DMS79 (cell line): ENCODE measurements at regions not wholly inside any gene's neighbourhood (a gene's known extent, or its start where the extent isn't known, plus 50 kb on each side); places are given as distances from the start of the nearest gene placed in this dataset.

Experiments used
- DNase-seq: peaks from one replicate; lab custom pipeline; 2025; lab: John Stamatoyannopoulos, UW

GRCh38 chr21:27818847-27819246 is 852.0 kb upstream of the ADAMTS5 start:
- DNase-seq, result no peak

GRCh38 chr21:27817902-27818623 is 851.2 kb upstream of the ADAMTS5 start:
- no peak for DNase-seq

- no peak for DNase-seq
These were observed 850.2 kb upstream of the ADAMTS5 start for GRCh38 chr21:27817074-27817473.

GRCh38 chr21:27816301-27816700 is 849.4 kb upstream of the ADAMTS5 start:
- no peak for DNase-seq

GRCh38 chr21:27814226-27814625 is 847.3 kb upstream of the ADAMTS5 start:
- DNase-seq, result no peak

- DNase-seq, result no peak
These were observed 846.9 kb upstream of the ADAMTS5 start for GRCh38 chr21:27813750-27814149.

GRCh38 chr21:27813344-27813743 is 846.5 kb upstream of the ADAMTS5 start:
- DNase-seq, result no peak

GRCh38 chr21:27812279-27812678 is 845.4 kb upstream of the ADAMTS5 start:
- no peak for DNase-seq

- no peak for DNase-seq
These were observed 842.0 kb upstream of the ADAMTS5 start for GRCh38 chr21:27808923-27809322.

GRCh38 chr21:27807596-27807995 is 840.7 kb upstream of the ADAMTS5 start:
- DNase-seq, result no peak

- DNase-seq, result no peak
These were observed 839.4 kb upstream of the ADAMTS5 start for GRCh38 chr21:27806281-27806680.

- no peak for DNase-seq
These were observed 838.8 kb upstream of the ADAMTS5 start for GRCh38 chr21:27805696-27806095.

GRCh38 chr21:27804515-27804914 is 837.6 kb upstream of the ADAMTS5 start:
- DNase-seq, result no peak

GRCh38 chr21:27803571-27803970 is 836.7 kb upstream of the ADAMTS5 start:
- DNase-seq, result no peak

GRCh38 chr21:27802816-27803475 is 836.1 kb upstream of the ADAMTS5 start:
- DNase-seq, result no peak

GRCh38 chr21:27799861-27800260 is 833.0 kb upstream of the ADAMTS5 start:
- DNase-seq, result no peak

GRCh38 chr21:27796106-27796505 is 829.2 kb upstream of the ADAMTS5 start:
- DNase-seq, result no peak

- no peak for DNase-seq
These were observed 828.5 kb upstream of the ADAMTS5 start for GRCh38 chr21:27795418-27795817.

- no peak for DNase-seq
These were observed 827.0 kb upstream of the ADAMTS5 start for GRCh38 chr21:27793901-27794300.

GRCh38 chr21:27787046-27787445 is 820.2 kb upstream of the ADAMTS5 start:
- DNase-seq, result no peak

- DNase-seq, result no peak
These were observed 812.7 kb upstream of the ADAMTS5 start for GRCh38 chr21:27779606-27780005.

- no peak for DNase-seq
These were observed 810.2 kb upstream of the ADAMTS5 start for GRCh38 chr21:27776925-27777553.

- DNase-seq, result no peak
These were observed 805.9 kb upstream of the ADAMTS5 start for GRCh38 chr21:27772816-27773215.
